Prostate gland (tissue), 2 donors: ENCODE measurements at regions not wholly inside any gene's neighbourhood (a gene's known extent, or its start where the extent isn't known, plus 50 kb on each side); places are given as distances from the start of the nearest gene placed in this dataset.

ENCODE experiments used
- DNase-seq: peaks from one replicate; pipeline ENCODE4 v3.0.0-alpha.2; 2019; ENCODE audit warnings: low spot score
- H3K27ac ChIP-seq, 2 donors: fragments of 200-600 bp; sonication (generic); 2 replicates each; pipeline ENCODE4 v1.5.1; 2017 to 2019
- H3K27me3 ChIP-seq: fragments of 200-600 bp; sonication (generic); replicated peaks from 2 replicates; pipeline ENCODE4 v1.5.1; 2019; ENCODE audit not compliant: insufficient read depth
- H3K36me3 ChIP-seq, 2 donors: fragments of 200-600 bp; sonication (generic); 1 replicate in 1 of 2; 2 replicates in 1 of 2; pipeline versions ENCODE4 v1.5.1 to v1.8.1; 2017 to 2019
- H3K4me1 ChIP-seq: fragments of 200-600 bp; sonication (generic); replicated peaks from 2 replicates; pipeline ENCODE4 v1.5.1; 2019
- H3K4me3 ChIP-seq, 2 donors: fragments of 200-600 bp; sonication (generic); 2 replicates each; pipeline ENCODE4 v1.5.1; 2017 to 2019
- H3K9me3 ChIP-seq: fragments of 200-600 bp; sonication (generic); 2 replicates; pipeline ENCODE4 v1.5.1; 2017
- CTCF ChIP-seq, 4 experiments: fragments of 200-600 bp in 2 of 4; fragments of 450-650 bp in 2 of 4; sonication (generic) in 2 of 4; IDR thresholded peaks; 1 replicate in 3 of 4; 2 replicates in 1 of 4; pipeline ENCODE4 v1.5.1; 2016 to 2019; ENCODE audit warnings: antibody characterized with exemption in 4 of 4, mild to moderate bottlenecking in 2 of 4, moderate library complexity in 2 of 4
- POLR2A ChIP-seq: fragments of 450-650 bp; IDR thresholded peaks from one replicate; pipeline ENCODE4 v1.6.1; 2016; ENCODE audit warnings: antibody characterized with exemption, mild to moderate bottlenecking
- POLR2AphosphoS5 ChIP-seq: sonication (generic); formaldehyde crosslinking; IDR thresholded peaks from one replicate; pipeline ENCODE4 v1.6.1; 2017; ENCODE audit warnings: antibody characterized with exemption
- WGBS: methylation state at CpG from one replicate; pipeline ENCODE4 v1.1.5; 2018; 5-methylcytosine and 5-hydroxymethylcytosine counted together
- intact Hi-C: fragments of 100-400 bp; cut with DNase I; formaldehyde crosslinking; loops from one replicate; pipeline ENCODE4 v1.14.2; 2022

- TF ChIP-seq POLR2AphosphoS5 (no peak), CTCF (IDR thresholded peaks at IDR 0.05) (no peak)
- H3K4me3 ChIP-seq, result no peak overlapping the region
- H3K9me3 ChIP-seq, result no peaks in the 10 kb centered on the region
- DNase-seq, result no peak
- WGBS, result 69% methylated on average over 33 of the region's 33 CpGs
- H3K27ac ChIP-seq, result no peak overlapping the region
- intact Hi-C loops, result no loop called here
- no peaks in the 10 kb centered on the region for H3K36me3 ChIP-seq
- H3K27me3 ChIP-seq, result no peaks in the 10 kb centered on the region
- H3K4me1 ChIP-seq, result no peaks in the 10 kb centered on the region
Measured at GRCh38 chr18:78720456-78721237, 259.0 kb upstream of the SALL3 start.

DNA sequence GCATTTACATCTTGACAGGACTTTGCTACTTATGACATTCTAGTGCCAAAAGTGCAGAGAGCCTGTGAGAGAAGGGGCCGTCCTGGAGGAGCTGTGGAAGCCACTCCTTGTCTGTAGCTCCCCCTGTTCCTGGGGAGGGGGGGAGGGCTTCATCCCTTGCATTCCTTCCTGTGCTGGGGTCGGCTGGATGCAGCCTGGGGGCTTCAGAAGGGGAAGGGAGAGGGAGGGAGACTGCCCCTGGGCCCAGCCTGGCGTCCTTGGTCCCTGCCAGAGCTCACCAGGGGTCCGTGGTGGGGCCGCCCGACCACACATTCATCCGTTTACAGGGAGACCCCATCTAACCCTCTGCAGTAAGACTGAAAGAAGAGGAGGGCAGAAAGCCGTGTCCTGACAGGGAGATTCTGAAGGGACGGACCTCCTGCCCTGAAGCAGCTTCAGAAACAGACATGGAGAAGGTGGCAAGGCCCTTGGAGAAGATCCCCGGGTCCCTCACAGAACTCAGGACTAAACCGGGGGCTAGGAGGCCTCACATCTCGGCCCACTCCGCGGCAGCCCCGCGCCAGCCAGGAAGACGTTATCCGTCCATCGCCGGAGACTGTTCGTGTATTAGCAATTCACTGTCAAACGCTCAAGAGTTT is 258.3 kb upstream of the SALL3 start:
- Histone ChIP-seq H3K4me1 (no peaks in the 10 kb centered on the region), H3K27me3 (no peaks in the 10 kb centered on the region), H3K4me3 (no peak overlapping the region), H3K36me3 (no peaks in the 10 kb centered on the region), H3K9me3 (no peaks in the 10 kb centered on the region), H3K27ac (no peak overlapping the region)
- no peak for DNase-seq
- 47% methylated on average over 22 of the region's 22 CpGs for WGBS
- intact Hi-C loops, result no loop called here
- TF ChIP-seq POLR2A, result no peak
- TF ChIP-seq POLR2AphosphoS5, result no peak
- no peak for TF ChIP-seq CTCF (IDR thresholded peaks at IDR 0.05)

- no peak overlapping the region for H3K27ac ChIP-seq
- no peaks in the 10 kb centered on the region for H3K9me3 ChIP-seq
- intact Hi-C loops, result no loop called here
- no peaks in the 10 kb centered on the region for H3K27me3 ChIP-seq
- no peak overlapping the region for H3K4me3 ChIP-seq
- TF ChIP-seq POLR2A (no peak), POLR2AphosphoS5 (no peak), CTCF (IDR thresholded peaks at IDR 0.05) (no peak)
- no peaks in the 10 kb centered on the region for H3K36me3 ChIP-seq
- WGBS, result 58% methylated on average over 9 of the region's 9 CpGs
- no peaks in the 10 kb centered on the region for H3K4me1 ChIP-seq
- no peak for DNase-seq
Measured at GRCh38 chr18:78721981-78722380, 257.6 kb upstream of the SALL3 start.

DNA sequence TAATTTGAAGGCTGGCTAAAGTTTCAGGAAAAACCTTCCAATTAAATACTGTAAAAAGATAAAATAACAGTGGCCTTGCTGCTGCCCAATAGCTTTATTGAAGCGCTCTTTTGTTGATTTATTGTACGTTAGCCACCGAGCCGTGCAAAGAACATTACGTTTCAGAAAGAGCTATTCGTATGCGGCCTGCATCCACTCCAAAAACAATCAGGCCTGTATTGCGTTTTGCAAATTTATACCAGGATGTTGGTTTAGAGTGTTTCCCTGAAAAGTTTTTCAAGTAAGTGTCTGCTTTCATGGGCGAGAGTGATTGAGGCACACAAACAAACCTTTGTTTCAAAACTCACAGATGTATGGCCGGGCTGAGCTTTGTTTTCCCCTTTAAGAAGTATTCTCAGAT is 257.2 kb upstream of the SALL3 start:
- no peaks in the 10 kb centered on the region for H3K36me3 ChIP-seq
- no peaks in the 10 kb centered on the region for H3K27me3 ChIP-seq
- no peak overlapping the region for H3K4me3 ChIP-seq
- H3K4me1 ChIP-seq, result no peaks in the 10 kb centered on the region
- 69% methylated on average over 10 of the region's 10 CpGs for WGBS
- intact Hi-C loops, result no loop called here
- TF ChIP-seq CTCF (IDR thresholded peaks at IDR 0.05) (no peak), POLR2A (no peak), POLR2AphosphoS5 (no peak)
- no peak overlapping the region for H3K27ac ChIP-seq
- DNase-seq, result no peak
- H3K9me3 ChIP-seq, result no peaks in the 10 kb centered on the region
